HFF-Myc (cell line): ENCODE measurements at regions not wholly inside any gene's neighbourhood (a gene's known extent, or its start where the extent isn't known, plus 50 kb on each side); places are given as distances from the start of the nearest gene placed in this dataset.
"Not testable (repeated sequence)": the region's sequence is repeated elsewhere in the genome, so short reads cannot be mapped to it uniquely, and the experiment has no call there.

ENCODE experiments used
- DNase-seq: peaks from one replicate; pipeline ENCODE4 v3.0.0-alpha.2; 2011; ENCODE audit warnings: low read depth; ENCODE audit errors: extremely low read depth
- H3K4me3 ChIP-seq: replicated peaks from 2 replicates; pipeline ENCODE4 v1.5.1; 2011; ENCODE audit warnings: low read depth, mild to moderate bottlenecking, control low read depth, low read length
- TF ChIP-seq, protein P1 (sequence below): IDR thresholded peaks from 2 replicates; pipeline ENCODE4 v1.5.1; 2012; ENCODE audit warnings: mild to moderate bottlenecking, low read depth, low read length, control low read depth; ENCODE audit errors: missing control alignments

DNA sequence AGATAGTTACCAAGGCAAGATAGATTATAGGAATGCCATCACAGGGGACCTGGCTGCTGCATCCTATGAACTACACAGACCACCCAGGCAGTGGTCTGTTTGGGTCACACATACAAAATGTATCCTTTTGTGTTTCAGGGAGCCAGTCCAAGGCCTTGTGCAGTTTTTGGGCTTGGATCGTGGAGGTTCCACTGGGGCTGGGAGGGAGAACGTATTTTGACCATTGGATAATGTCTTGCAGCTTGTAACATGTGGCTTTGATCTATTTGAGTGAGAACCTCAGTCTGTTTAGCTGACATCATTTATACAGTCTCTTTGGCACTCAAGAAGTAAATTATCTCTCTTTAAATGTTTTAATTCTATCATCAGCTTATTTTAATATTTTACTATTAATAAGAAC, 147.3 kb downstream of the DUSP10 start:
- TF ChIP-seq, protein P1, sequence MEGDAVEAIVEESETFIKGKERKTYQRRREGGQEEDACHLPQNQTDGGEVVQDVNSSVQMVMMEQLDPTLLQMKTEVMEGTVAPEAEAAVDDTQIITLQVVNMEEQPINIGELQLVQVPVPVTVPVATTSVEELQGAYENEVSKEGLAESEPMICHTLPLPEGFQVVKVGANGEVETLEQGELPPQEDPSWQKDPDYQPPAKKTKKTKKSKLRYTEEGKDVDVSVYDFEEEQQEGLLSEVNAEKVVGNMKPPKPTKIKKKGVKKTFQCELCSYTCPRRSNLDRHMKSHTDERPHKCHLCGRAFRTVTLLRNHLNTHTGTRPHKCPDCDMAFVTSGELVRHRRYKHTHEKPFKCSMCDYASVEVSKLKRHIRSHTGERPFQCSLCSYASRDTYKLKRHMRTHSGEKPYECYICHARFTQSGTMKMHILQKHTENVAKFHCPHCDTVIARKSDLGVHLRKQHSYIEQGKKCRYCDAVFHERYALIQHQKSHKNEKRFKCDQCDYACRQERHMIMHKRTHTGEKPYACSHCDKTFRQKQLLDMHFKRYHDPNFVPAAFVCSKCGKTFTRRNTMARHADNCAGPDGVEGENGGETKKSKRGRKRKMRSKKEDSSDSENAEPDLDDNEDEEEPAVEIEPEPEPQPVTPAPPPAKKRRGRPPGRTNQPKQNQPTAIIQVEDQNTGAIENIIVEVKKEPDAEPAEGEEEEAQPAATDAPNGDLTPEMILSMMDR = no peak
- no peak for DNase-seq
- H3K4me3 ChIP-seq = no peak overlapping the region

DNA sequence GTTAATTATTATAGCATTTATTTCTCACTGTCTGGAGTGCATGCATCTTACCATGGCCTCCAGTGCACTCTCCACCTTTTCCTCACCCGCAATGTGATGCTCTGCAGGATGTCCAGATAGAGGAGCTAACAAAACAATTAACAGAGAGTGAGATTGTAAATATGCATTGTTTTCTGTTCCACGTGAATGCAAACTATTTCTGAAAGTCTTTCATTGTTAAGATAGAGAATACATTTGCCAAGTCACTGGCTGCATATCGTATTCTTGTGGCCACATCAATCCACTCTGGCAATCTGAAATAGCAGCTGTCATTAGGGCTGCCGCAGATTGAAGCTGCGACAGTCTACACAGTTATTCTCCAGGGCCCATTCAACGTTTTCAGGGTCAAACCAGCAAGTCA, 143.8 kb downstream of the DUSP10 start:
- TF ChIP-seq, protein P1 = no peak

DNA sequence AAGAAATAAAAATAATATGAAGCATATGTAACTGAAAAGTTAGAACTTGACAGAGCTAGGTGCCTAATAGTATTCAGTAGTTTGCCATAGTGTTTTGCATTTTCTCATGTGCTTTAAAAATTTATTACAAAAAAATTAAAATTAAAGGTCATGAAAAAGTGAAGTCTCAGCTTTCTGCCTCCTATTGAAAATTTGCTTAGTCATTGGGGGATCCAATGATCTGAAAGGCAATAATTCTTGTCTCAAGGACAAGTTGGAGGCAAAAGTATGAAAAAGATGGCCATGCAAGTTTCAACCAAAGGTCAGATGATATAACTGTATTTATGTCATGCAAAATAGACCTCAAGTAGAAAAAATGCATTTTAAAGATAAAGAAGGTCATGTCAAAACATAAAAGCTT, 140.7 kb downstream of the DUSP10 start:
- no peak overlapping the region for H3K4me3 ChIP-seq
- TF ChIP-seq, protein P1 = no peak
- no peak for DNase-seq

More for the DNA sequence above, 143.8 kb downstream of the DUSP10 start:
- DNase-seq = no peak
- no peak overlapping the region for H3K4me3 ChIP-seq

DNA sequence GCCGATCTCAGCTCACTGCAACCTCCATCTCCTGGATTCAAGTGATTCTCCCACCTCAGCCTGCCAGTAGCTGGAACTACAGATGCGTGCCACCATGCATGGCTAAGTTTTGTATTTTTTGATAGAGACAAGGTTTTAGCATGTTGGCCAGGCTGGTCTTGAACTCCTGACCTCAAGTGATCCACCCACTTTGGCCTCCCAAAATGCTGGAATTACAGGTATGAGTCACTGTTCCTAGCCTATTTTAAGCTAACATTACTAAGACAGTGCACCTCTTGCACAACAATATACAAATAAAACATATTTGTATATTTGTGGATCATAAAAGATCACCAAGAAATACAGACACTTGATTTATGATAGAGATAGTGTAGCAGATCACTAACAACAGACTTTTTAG, 139.1 kb downstream of the DUSP10 start:
- DNase-seq = no peak
- TF ChIP-seq, protein P1 = no peak

DNA sequence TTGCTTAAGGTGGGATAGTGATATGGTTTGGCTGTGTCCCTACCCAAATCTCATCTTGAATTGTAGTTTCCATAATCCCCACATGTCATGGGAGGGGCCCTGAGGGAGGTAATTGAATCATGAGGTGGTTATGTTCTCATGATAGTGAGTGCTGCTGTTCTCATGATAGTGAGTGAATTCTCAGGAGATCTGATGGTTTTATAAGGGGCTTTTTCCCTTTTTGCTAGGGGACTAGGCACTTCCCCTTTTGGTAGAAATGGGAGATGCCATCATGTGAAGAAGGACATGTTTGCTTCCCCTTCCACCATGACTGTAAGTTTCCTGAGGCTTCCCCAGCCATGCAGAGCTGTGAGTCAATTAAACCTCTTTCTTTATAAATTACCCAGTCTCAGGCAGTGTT, 137.5 kb downstream of the DUSP10 start:
- DNase-seq, H3K4me3 ChIP-seq: not testable (repeated sequence)

More for the DNA sequence above, 139.1 kb downstream of the DUSP10 start:
- H3K4me3 ChIP-seq = no peak overlapping the region

DNA sequence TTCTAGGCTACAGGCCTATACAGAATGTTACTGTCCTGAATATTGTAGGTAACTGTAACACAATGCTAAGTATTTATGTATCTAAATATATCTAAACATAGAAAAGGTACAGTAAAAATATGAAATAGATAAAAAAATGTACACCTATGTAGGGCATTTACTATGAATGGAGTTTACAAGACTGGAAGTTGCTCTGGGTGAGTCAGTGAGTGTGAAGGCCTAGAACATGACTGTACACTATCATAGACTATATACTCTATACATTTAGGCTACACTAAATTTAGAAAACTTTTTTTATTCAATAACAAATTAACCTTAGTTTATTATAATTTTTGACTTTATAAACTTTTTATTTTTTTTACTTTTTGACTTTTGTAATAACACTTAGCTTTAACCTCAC, 136.9 kb downstream of the DUSP10 start:
- DNase-seq = no peak
- TF ChIP-seq, protein P1 = no peak
- H3K4me3 ChIP-seq = no peak overlapping the region

DNA sequence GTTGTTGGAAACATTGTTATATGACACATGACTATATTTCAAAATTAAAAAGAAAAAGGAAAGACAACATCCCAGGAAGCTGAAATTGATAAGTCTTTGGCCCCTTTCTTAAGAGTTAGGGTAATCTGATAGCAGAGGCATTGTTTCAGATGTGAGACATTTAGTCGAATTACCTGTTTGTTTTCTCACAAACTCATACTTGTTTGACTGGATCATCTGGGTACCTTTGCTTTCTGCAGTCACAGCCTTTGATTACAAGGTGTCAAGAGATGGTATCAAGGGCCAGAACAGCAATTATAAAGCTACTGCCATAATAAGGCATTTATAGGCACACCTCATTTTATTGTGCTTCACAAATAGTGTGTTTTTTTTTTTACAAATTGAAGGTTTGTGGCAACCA, 136.3 kb downstream of the DUSP10 start:
- TF ChIP-seq, protein P1 = no peak
- no peak overlapping the region for H3K4me3 ChIP-seq
- DNase-seq = no peak

DNA sequence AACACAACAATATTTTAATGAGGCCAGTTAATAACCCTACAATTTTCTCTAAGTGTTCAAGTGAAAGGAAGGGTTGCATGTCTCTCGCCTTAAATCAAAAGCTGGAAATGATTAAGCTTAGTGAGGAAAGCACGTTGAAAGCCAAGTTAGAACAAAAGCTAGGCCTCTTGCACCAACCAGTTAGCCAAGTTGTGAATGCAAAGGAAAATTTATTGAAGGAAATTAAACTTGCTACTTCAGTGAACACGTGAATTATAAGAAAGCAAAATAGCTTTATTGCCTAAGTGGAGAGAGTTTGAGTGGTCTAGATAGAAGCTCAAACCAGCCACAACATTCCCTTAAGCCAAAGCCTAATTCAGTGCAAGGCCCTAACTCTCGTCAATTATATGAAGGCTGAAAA, 135.6 kb downstream of the DUSP10 start:
- no peak for DNase-seq
- TF ChIP-seq, protein P1 = no peak
- no peak overlapping the region for H3K4me3 ChIP-seq
